OCI-LY3 (cell line): ENCODE measurements at regions not wholly inside any gene's neighbourhood (a gene's known extent, or its start where the extent isn't known, plus 50 kb on each side); places are given as distances from the start of the nearest gene placed in this dataset.

Experiments used
- H2AFZ ChIP-seq: fragments of 200-600, 300-600 bp; shearing (Covaris generic); 2 replicates; pipeline ENCODE4 v1.6.0; 2014; ENCODE audit warnings: antibody characterized with exemption, low read depth, low read length
- H3K27ac ChIP-seq: fragments of 200-600, 300-600 bp; sonication (generic); 2 replicates; pipeline ENCODE4 v1.5.1; 2014; ENCODE audit warnings: mild to moderate bottlenecking, low read length, moderate library complexity, mixed read lengths
- H3K27me3 ChIP-seq: fragments of 200-600, 300-600 bp; sonication (generic); 2 replicates; pipeline ENCODE4 v1.6.1; 2014; ENCODE audit warnings: low read depth, low read length, mixed read lengths
- H3K36me3 ChIP-seq: fragments of 200-600, 300-600 bp; sonication (generic); replicated peaks from 2 replicates; pipeline ENCODE3; 2014; ENCODE audit warnings: low read depth, low read length, mixed read lengths
- H3K4me1 ChIP-seq: fragments of 300-600, 200-600 bp; sonication (generic); 2 replicates; pipeline ENCODE4 v1.6.1; 2014; ENCODE audit warnings: low read length, mixed read lengths
- H3K4me2 ChIP-seq: fragments of 200-600, 300-600 bp; sonication (generic); 2 replicates; pipeline ENCODE4 v1.6.1; 2014; ENCODE audit warnings: low read length, mixed read lengths
- H3K4me3 ChIP-seq: fragments of 300-600, 200-600 bp; sonication (generic); 2 replicates; pipeline ENCODE4 v1.5.1; 2014; ENCODE audit warnings: antibody characterized with exemption, mild to moderate bottlenecking, low read length, moderate library complexity
- H3K79me2 ChIP-seq: fragments of 300-600, 200-600 bp; shearing (Covaris generic); 2 replicates; pipeline ENCODE4 v1.6.1; 2014; ENCODE audit warnings: mild to moderate bottlenecking, low read length, mixed read lengths
- H3K9ac ChIP-seq: fragments of 300-600, 200-600 bp; shearing (Covaris generic); 2 replicates; pipeline ENCODE4 v1.6.0; 2014; ENCODE audit warnings: mild to moderate bottlenecking, low read length, moderate library complexity
- H3K9me3 ChIP-seq: fragments of 200-600, 300-600 bp; shearing (Covaris generic); 2 replicates; pipeline ENCODE4 v1.6.1; 2014; ENCODE audit warnings: low read length, mixed read lengths; ENCODE audit not compliant: insufficient read depth
- H4K20me1 ChIP-seq: fragments of 200-600, 300-600 bp; sonication (generic); 2 replicates; pipeline ENCODE4 v1.6.1; 2016; ENCODE audit warnings: low read length, mixed read lengths; ENCODE audit not compliant: insufficient read depth
- CTCF ChIP-seq: fragments of 200-600, 300-600 bp; sonication (generic); IDR thresholded peaks from 2 replicates; pipeline ENCODE4 v1.5.1; 2014; ENCODE audit warnings: antibody characterized with exemption, low read length, low read depth
- EZH2phosphoT487 ChIP-seq: fragments of 200-600 bp; shearing (Covaris generic); IDR thresholded peaks from 2 replicates; pipeline ENCODE4 v1.6.1; 2018; ENCODE audit warnings: antibody characterized with exemption, mixed run types, low read depth

- H3K9ac ChIP-seq: no peak overlapping the region
- no peak overlapping the region for H3K4me2 ChIP-seq
- no peaks in the 10 kb centered on the region for H3K4me1 ChIP-seq
- no peak overlapping the region for H2AFZ ChIP-seq
- no peaks in the 10 kb centered on the region for H3K9me3 ChIP-seq
- no peak overlapping the region for H3K27ac ChIP-seq
- no peaks in the 10 kb centered on the region for H4K20me1 ChIP-seq
- no peaks in the 10 kb centered on the region for H3K36me3 ChIP-seq
- no peak overlapping the region for H3K4me3 ChIP-seq
- no peaks in the 10 kb centered on the region for H3K79me2 ChIP-seq
- TF ChIP-seq CTCF: no peak
- no peak for TF ChIP-seq EZH2phosphoT487
- H3K27me3 ChIP-seq: peaks cover 27% of the 10 kb centered on the region
Observed at GRCh38 chr11:70692131-70692530, 293.8 kb downstream of the CTTN start.

- no peaks in the 10 kb centered on the region for H3K9me3 ChIP-seq
Observed at GRCh38 chr11:70694371-70694770, 296.0 kb downstream of the CTTN start.

GRCh38 chr11:70695086-70695960, 297.0 kb downstream of the CTTN start:
- Histone ChIP-seq H3K9me3 (no peaks in the 10 kb centered on the region), H3K9ac (no peak overlapping the region), H4K20me1 (no peaks in the 10 kb centered on the region), H3K27me3 (peaks cover 13% of the 10 kb centered on the region), H2AFZ (no peak overlapping the region), H3K4me2 (no peak overlapping the region), H3K4me1 (no peaks in the 10 kb centered on the region), H3K27ac (no peak overlapping the region), H3K36me3 (no peaks in the 10 kb centered on the region), H3K4me3 (no peak overlapping the region), H3K79me2 (no peaks in the 10 kb centered on the region)
- no peak for TF ChIP-seq EZH2phosphoT487
- TF ChIP-seq CTCF: no peak

More at GRCh38 chr11:70694371-70694770, 296.0 kb downstream of the CTTN start:
- no peak overlapping the region for H3K27ac ChIP-seq
- no peak overlapping the region for H3K4me3 ChIP-seq
- TF ChIP-seq CTCF (no peak), EZH2phosphoT487 (no peak)
- H3K36me3 ChIP-seq: no peaks in the 10 kb centered on the region
- H3K9ac ChIP-seq: no peak overlapping the region
- no peak overlapping the region for H3K4me2 ChIP-seq
- H4K20me1 ChIP-seq: no peaks in the 10 kb centered on the region
- H3K79me2 ChIP-seq: no peaks in the 10 kb centered on the region
- H3K27me3 ChIP-seq: peaks cover 18% of the 10 kb centered on the region
- H3K4me1 ChIP-seq: no peaks in the 10 kb centered on the region
- no peak overlapping the region for H2AFZ ChIP-seq

GRCh38 chr11:70696076-70696475, 297.7 kb downstream of the CTTN start:
- H3K9me3 ChIP-seq: no peaks in the 10 kb centered on the region
- no peaks in the 10 kb centered on the region for H3K79me2 ChIP-seq
- peaks cover 13% of the 10 kb centered on the region; the same call in 1 of the 2 replicates for H3K27me3 ChIP-seq
- H4K20me1 ChIP-seq: no peaks in the 10 kb centered on the region
- no peak overlapping the region for H3K4me3 ChIP-seq
- H3K27ac ChIP-seq: no peak overlapping the region
- no peaks in the 10 kb centered on the region for H3K4me1 ChIP-seq
- no peak overlapping the region for H3K9ac ChIP-seq
- no peak for TF ChIP-seq CTCF
- no peak for TF ChIP-seq EZH2phosphoT487
- H3K4me2 ChIP-seq: no peak overlapping the region
- H2AFZ ChIP-seq: no peak overlapping the region
- no peaks in the 10 kb centered on the region for H3K36me3 ChIP-seq
